Suppressor macrophage treated with lipopolysaccharide for 1 hour (primary cell): ENCODE measurements at regions not wholly inside any gene's neighbourhood (a gene's known extent, or its start where the extent isn't known, plus 50 kb on each side); places are given as distances from the start of the nearest gene placed in this dataset.

Source experiments
- DNase-seq, 3 donors: peaks; one replicate each; pipeline ENCODE4 v3.0.0-alpha.2; 2020 to 2022

DNA sequence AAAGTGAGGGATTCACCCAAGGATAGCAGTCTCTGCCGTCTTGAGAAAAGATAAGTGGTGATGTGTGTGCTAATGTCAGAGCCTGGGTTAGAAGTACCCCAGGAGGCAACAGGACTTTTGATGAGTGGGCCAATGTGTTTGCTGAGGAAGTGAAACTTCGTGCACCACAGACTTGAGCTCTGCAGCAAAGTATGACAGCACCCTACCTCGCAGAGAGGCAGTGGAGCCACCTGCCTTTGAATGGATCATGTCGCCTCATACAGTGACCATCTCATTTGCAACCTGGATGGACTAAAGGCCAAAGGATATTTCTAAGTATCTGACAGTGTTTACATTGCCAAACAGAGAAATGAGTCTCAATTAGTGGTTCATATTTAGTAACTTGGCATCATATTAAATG is 593.9 kb upstream of the GRAMD2B start:
- DNase-seq = no peak

DNA sequence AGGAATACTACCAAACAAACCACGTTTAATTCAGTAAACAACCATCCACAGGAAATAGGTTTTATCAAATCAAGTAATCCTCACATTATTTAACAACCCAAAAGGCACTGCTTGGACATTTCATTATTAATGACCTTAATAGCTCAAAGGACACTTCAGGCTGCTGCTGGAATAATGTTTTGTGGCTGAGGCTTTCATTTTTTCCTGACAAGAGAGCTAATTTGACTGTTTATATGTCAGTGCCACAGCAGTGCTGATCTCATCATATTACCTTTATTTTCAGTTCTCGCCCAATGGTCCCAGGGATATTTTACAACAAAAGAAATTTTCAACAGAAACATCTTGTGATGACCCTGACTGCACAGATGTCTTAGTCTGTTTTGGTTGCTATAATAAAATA is 589.8 kb upstream of the GRAMD2B start:
- no peak for DNase-seq

DNA sequence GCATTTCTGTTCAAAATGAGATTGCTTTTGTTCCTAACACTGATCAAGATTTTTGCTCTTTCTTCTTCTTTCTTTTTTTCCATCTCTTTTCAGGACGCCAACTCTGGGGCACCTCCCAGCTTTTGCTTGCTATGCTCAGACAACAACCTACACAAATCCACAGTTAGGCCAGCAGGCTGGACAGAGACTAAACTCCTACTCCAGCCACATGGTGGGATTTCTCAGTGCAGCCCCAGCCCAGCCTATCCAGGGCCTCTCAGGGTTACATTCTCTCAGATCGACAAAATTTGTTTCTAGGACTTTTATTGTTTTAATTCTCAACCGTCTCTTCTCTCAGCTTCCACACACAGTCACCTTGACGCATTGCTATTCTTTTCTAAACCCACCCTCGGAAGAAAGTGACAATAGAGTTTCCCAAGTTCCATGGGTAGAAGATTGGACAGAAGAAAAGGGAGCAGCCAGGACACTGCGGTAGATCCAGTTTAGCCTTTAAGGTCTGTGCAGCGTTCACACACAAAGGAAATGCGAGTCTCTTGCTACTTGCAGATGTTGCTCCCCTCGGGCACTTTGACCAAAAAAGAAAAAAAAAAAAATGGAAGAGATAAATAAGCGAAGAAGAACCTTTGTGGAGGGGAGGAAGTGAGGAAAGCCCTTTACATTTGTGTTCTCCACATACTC is 588.6 kb upstream of the GRAMD2B start:
- DNase-seq = no peak

DNA sequence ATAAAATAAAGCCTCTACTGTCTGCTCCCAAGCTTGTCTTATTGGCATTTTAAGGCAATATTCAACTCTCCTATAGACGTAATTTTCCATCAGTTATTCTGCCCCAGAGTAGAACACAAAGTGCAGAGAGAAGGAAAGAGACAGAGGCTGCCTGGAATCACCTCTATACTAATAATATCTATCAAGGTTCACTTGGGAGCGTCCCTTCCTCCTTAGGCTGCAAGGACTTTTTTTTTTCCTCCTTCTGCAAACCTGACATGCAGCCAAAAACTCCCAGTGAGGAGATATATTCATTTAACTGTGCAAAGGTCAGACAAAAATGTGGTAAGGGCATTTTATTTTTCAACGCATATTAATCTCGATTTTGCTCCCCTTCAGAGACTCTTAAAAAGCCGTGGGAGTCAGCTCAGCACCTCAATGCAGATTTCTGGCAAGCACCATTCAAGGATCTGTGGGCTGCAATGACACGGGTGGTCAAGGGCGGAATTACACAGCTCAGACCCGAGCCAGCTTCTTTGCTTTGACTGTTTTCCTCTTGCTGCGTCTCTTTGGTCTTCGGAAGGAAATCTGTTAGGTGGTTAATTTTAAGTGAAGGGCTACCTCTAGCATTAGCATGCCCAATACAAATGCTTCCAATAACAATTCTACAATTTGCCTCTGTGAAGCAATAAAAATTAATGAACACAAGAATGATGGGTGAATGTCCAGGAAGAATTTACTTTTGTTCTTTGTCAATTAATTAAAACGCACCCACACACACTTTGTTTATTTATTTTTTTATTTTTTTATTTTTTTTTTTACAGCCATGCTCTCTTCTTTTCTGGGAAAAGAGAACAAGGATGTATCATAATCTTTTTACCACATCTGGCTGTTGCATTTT is 587.7 kb upstream of the GRAMD2B start:
- no peak for DNase-seq

DNA sequence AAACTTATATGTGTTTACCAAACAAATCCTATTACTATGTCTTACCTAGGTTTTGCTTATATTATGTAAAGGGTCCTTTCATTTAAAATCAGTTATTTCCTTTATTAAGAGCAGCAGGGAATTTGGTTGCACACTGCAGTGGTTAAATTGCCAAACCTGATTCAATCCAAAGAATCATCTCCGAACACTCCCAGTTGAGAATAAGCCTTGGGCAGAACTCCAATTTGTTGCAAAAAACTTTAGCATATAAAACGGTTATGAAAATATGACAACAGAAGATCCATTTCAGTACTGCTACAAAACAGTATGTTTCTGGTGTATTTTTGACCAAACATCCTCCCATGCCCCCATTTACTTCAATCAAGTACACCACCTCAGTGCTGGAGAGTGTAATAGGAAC is 587.0 kb upstream of the GRAMD2B start:
- no peak for DNase-seq

DNA sequence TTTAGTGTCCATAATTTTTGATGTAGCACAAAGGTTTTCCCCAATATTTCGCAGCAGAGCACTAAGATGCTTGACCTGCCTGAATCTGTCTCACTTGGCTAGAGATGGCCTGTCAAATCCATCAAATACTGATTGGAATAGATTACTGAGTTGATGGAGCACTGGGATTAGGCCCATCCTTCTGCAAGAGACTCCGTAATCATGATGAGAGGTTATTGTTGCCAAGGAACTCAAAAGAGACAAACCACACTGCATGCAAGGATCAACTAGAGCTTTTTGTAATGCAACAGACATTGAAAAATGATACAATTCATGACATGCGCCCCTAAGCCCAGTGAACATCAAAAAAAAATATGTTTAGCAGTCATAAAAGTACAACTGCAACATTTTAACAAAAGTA is 585.3 kb upstream of the GRAMD2B start:
- DNase-seq = no peak

DNA sequence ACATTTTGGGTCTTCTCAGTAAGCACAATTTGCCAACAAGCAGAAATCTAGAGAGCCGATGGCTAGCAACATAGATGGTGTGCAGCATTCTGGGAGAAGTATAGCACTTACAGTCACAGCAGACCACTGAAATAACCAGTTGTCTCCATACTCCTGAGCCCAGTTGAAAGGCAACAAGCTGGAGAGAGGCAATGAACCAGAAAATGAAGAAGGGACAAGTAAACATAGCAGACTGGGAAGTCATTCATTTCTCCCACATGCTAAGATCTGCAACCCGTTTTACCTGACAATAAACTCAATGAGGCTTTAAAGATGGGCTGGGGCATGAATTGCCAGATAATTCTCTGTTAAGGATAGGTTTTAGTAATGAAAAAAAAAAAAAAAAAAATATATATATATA is 575.6 kb upstream of the GRAMD2B start:
- DNase-seq = no peak

DNA sequence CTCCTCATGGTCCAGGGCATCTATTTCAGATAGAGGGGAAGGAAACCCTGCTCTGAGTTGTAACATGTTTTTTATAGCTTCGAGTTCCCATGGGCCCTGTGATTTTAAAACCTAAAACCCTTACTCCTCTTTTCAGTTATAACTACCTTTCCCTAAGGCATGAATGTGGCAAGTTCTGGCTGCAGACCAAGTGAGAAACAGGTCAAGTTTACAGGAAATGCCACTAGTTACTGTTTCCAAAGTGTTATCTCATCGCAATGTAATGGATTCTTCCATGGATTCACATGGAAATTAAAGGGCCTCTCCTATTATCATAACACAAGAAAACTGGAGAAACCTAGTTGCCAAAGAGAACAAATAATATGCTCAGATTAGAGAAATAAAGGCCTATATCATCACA is 574.5 kb upstream of the GRAMD2B start:
- no peak for DNase-seq

DNA sequence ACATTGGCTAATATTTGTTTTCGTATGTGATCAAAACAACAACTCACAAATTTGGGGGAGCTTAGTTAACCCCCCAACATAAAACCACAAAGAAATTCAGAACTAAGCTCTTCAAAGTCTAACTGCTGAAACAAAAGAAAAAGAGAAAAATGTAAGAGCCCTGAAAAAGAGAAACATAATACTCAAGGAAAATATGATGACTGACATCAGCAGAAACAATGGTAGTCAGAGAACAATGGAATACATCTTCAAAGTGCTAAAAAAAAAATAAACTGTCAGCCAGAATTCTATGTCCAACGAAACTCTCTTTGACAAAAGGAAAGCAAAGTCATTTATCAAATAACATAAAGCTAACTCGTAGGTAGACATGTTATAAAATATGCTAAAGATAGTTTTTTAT is 566.3 kb upstream of the GRAMD2B start:
- no peak for DNase-seq

DNA sequence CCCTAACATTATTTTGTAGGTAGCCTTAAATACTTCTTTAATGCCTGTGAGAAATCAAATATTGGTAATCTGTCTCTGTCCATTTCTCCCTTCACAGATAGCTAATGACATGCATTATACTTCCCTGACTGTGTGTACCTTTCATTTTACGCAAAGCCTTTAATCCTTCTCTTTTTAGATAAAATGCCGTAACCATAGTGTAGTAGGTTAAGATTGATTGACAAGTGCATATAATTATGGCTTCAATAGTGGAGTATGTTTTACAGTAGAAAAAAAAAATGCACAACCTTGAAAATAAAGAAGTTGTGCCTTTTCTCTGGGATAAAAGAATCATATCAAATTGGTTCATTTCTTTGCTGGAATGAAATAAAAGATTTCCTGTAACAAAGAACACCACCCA is 559.6 kb upstream of the GRAMD2B start:
- DNase-seq = no peak

DNA sequence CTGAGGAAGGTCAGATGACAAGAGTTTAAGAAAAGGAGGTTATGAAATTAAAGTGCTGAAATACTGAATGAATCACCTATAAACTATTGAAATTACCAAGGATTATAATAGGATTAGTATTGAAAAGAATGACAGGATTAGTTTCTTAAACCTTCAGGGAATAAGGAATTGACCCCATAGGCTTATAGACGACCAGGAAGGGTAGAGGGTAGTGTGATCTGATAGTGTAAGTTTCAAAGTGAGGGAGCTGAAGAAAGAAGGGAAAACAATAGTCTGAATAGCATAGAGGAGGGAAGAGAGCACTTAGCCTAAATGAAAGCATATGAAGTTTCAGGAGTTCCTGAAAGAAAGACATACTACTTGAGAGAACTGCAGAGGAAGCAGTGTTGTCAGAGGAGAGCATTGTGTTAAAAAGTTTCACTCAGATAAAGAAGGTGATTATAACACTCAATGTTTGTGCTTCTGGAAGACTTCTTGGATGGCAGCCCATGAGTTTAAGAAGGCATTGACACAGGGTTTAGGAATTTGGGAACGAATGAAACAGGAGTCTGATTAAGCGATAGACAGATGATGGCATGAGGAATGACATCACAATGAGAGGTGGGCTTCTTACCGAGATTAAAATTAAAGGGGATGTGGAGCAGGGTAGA is 557.9 kb upstream of the GRAMD2B start:
- no peak for DNase-seq

DNA sequence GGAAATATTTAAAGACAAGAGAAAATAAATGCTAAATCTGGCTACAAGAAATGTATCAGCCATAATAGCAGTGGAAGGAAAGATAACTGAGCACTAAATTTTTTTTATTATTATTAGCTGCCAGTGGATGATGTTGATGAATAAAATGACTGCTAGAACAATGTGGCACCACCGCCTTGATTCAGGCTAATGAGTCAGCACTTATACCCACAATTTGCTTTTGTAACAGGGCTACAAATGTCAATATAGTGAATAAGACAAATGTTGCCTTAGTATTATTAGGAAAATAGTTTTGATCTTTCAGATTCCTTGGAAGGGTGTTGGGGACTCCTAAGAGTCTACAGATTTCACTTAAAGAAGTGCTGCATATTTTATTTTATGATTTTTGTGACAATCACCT is 555.2 kb upstream of the GRAMD2B start:
- no peak for DNase-seq

DNA sequence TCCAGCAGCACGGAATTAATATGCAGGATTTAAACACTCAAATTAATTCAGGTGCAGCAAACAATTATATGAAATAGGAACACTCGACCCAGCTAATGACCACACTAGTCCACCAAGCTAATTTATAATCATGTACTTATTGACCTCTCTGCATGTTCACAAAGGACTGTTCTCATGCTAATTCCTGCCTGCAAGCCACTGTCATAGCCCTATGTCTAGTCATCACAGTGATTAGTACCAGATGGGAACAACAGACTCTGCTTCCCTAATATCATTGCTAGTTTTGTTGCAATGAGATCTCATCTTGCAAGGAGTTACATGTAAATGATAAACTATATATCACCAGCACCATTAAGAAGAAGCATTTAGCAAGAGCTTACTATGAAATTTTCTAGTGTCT is 553.0 kb upstream of the GRAMD2B start:
- no peak for DNase-seq

DNA sequence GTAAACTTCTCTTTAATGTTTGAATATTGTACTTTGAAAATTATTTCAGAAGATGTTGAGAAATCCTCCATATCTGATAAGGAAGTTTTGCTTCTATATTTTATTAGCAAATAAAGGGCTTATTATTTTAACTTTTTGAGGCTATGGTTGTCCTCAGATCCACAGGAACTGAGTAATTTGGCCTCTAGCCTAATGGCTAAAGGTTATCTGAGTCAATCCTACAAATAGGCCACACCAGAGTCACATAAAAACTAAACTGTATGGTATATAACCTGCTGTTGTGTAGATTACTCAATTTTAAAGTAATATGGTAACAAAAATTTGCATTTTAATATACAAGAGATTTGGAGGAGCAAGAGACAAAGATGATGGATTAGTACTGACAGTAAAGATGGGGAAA is 549.2 kb upstream of the GRAMD2B start:
- DNase-seq = no peak

DNA sequence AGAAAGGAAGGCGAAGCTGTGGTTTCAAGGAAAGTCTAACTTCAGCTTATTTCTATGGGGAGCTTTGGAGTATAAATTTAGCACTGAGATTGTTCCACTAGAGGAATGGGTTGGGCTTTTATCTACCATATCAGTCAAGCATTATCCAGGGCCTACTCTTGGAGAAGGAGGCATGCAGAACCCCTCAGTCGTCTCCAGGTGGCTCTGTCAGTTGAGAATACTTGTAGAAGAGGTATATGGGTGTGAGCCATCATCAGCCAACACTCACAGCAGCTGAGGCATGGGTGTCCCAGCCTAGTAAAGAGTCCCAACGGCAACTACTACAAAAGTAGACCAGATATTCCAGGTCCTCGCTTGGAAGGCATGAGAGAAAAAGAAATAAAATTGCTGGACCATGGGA is 548.5 kb upstream of the GRAMD2B start:
- DNase-seq = no peak

DNA sequence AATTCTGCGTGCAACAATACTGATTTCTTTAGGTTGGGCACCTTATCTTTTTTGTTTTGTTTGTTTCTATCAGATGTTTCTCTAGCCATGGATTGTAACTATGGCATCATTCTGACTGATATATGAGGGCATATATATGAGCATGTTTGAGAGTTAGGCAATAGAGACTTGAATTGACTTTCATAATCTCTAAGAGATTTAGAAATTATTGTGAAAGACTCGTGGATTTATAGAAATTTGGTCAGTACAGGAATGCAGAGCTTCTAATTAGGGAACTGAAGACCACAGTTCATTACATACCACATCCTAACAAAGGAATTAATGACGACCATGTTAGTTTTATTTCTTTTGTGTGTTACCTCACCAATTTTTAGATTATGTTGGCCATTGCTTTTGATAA is 546.0 kb upstream of the GRAMD2B start:
- DNase-seq = no peak

DNA sequence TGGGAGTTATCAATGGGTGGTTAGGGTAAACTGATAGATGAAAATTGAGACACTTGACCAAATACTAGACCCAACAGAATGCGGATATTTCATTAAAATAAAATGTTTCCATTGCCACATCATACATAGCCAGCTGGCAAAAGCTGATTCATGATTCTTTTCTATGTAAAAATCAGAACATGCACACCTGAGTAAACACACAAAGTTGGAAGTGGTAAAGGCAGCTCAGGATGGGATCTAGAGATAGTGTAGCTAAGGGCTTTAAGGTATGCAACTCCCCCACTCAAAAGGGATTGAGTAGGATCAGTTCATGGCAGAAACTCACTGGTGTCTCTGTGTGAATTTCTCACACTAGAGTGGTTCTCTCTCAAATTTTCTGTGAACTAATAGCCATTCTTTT is 541.1 kb upstream of the GRAMD2B start:
- no peak for DNase-seq

DNA sequence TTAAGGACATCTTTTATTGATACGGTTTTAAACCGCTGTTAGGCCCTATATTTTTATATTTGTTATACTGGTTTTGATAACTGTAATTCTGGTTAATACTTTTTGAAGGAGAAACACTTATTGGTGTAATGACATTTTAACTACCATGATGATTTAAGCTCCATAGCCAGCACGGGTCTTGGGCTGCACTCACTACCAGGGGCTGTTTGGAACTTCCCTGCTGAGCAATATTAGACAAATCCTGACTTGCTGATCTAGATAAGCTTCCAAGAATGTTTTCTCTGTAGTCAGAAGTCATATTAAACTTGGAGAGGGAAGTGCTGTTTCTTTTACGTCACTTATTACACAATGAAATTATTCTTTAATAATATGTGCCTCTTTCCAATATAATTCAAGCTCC is 540.0 kb upstream of the GRAMD2B start:
- DNase-seq = no peak

DNA sequence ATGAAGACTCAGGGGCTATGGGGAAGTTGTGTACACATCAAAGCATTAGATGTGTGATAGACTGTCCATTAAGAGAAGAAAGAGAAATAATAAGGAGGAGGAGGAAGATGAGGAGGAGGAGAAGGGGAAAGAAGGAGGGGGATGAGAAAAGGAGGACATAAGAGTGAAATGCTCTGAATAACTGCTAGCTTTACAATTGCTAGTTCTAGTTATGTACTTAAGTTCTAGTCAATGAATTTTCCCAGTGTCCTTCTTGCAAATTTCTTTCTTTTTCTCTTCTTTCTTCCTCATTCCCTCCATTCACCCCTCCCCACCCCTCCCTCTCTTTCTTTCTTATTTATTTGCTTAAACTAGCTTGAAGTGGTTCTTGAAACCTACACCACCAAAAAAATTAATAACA is 534.9 kb upstream of the GRAMD2B start:
- DNase-seq = no peak

DNA sequence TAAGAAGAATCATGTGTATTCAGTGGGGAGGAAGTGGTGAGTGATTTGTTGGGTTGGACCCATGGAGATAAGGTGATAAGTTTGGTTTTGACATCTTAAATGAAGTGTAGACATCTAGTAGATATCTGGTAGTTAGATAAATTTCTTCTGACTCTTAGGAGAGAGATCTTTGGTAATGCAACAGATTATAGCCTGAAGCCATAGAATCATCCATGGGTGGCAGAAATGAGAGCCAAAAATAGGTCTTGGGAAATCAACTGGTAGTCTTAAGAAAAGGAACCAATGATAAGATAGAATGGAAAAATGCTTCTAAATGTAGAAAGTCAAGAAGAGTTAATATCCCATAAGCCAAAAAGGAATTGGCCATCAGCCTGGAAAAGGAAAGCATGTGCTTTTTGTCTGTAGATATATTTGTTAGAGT is 532.7 kb upstream of the GRAMD2B start:
- no peak for DNase-seq

DNA sequence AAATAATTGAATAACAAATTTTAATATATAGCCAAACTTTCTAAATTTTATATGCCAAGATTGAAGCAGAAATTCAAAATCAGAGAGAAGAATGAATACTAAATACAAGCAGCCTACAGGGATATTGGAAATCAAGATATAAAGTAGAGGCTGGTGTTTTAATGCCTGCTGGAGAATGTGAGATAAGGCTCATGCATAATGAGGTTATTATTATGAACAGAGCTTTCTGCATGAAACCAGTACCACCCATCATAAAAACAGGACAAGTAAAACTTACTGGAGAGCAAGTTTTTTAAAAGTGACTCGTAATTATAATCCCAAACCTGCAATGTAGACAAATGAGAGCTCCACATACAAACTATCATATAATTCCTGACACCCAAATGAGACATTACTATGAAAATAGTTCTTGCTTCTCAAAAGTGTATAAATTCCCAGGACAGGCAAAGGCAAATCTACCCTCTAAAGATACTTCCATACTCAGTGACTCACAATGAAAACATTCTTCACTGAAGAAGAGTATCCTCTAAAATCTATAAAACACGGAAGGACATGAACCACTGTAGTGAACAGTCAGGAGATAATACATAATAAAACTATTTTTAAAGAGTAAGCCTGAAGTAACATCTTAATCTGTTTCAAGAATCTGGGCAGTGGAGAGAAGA is 532.0 kb upstream of the GRAMD2B start:
- DNase-seq = no peak

DNA sequence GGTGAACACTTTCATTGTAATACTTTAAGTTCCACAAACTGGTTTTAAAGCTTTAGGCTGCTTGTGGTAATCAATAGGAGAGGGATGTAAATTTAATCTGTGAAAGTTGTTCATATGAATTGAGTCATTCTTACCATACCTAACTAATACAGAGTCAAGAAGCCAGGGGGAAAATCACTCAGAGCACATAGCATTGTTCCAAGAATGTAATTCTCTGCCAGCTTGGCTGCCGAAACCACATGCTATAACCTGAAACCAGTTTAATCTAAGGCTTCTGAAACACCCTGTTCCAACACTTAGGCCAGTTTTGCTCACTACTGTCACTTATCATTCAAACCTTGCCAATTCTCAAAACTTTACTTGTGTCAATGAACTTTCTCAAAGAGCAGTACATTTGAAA is 528.8 kb upstream of the GRAMD2B start:
- no peak for DNase-seq

DNA sequence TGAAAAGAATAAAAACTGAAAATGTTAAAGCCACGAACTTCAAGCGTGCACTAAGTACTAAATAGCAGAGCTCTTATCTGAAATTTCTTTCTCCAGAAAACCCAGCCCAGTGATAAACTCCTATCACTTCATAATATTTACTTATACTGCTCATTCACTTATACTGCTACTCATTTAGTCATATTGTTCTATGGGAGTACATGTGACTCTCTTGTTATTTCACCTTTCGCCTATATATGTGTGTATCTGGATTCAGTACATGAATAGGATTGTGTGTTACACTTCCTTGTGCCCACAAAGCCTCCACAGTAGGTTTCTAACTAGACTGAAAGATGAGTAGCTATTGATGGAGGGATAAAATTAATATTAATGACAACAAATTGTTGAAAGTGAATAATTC is 526.8 kb upstream of the GRAMD2B start:
- no peak for DNase-seq

DNA sequence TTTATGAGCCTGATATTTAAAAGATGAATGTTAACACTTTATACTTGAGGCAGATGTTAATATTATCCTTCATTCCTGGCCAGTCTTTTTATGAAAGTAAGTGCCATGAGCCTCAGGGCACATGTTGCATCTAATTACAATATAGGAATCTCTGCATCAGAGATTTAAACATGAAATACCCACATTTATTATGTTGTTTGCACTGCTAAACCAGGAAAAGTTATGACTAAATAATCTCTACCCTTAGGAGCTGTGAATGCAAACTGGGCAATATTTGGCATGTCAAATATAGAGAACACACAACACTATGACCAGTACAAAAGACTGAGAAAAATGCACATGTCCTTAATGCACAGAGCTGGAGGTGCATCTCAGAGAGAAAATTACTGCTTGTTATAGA is 526.1 kb upstream of the GRAMD2B start:
- no peak for DNase-seq
